ENCODE measurements at regions not wholly inside any gene's neighbourhood (a gene's known extent, or its start where the extent isn't known, plus 50 kb on each side); places are given as distances from the start of the nearest gene placed in this dataset.

DNA sequence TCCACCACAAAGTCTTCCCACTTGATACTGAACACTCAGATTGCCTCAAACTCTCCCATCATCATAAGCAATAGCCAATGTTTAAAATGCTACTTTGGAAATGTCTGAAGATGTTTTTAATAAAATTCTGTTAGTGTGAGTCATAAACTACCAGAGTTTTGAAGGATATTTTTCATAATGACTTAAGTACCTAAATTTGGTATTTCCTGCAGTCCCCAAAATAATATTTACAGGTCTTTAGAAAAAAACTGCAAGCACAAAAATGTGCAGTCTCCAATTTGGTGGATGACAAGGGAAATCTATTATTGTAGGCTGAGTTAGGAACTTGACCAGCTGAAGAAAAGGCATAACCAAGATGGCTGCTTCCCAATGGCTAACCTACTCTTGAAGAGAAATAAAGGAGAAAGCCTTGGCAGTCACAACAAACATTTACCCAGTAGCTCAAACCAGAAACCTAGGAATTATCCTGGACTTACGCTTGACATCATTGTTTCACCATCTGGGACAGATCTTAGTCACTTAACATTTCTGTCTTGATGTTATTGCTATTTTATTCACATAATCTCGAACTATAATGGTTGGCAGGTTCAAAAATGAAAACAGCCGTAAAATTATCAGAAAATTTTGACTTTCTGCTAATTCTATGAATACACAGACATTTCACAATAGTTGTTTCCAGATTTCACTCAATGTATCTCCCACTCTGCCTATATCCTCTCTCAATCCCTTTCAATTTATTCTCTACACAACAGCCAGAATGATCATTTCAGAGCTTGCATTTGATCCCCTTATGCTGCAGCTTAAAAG is 111.2 kb upstream of the STEAP1B start:
- no peak overlapping the region for H3K4me3 ChIP-seq (ENCODE audit: low read depth, low read length)
- DNase-seq (ENCODE audit: low read depth), result no peak
- TF ChIP-seq, protein P1, sequence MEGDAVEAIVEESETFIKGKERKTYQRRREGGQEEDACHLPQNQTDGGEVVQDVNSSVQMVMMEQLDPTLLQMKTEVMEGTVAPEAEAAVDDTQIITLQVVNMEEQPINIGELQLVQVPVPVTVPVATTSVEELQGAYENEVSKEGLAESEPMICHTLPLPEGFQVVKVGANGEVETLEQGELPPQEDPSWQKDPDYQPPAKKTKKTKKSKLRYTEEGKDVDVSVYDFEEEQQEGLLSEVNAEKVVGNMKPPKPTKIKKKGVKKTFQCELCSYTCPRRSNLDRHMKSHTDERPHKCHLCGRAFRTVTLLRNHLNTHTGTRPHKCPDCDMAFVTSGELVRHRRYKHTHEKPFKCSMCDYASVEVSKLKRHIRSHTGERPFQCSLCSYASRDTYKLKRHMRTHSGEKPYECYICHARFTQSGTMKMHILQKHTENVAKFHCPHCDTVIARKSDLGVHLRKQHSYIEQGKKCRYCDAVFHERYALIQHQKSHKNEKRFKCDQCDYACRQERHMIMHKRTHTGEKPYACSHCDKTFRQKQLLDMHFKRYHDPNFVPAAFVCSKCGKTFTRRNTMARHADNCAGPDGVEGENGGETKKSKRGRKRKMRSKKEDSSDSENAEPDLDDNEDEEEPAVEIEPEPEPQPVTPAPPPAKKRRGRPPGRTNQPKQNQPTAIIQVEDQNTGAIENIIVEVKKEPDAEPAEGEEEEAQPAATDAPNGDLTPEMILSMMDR (IDR thresholded peaks at IDR 0.05; ENCODE audit: insufficient read depth, low read depth, low read length, missing control alignments), result no peak

DNA sequence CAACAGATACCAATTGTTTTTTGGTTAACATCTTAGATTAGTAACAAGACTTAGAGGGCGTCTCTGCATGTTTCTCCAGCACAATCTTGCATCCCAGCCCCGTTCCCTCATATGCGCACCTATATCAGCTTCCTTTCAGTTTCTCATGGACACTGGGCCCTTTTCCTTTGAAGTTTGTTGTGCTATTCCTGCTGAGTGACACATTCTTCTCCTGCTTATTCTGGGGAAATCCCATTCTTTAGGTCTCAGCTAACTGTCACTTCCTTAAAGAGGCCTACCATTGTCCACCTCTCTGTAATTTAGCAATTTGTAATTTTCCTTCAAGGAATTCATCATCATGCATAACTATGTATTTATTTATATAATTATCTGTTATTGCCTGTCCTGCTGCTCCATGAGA is 110.3 kb upstream of the STEAP1B start:
- no peak for DNase-seq (ENCODE audit: low read depth)

DNA sequence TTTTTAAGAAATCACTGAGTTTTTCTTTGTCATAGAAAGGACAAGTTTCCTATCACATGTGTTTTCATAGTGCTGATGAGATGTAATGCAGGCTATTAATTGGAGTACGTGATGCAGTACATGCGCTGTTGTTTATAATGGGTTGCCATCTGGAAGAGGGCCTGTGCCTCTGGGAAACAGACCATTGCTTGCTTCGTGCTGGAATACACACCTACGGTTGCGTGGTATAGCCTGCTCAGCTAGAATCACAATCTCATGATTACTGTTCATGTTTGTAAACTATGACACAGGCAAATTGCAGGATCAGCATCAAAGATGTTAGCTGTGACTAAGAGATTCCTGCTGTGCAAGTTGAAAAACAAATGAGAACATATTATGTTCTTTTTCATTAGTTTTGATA is 107.2 kb upstream of the STEAP1B start:
- H3K4me3 ChIP-seq (ENCODE audit: low read depth, low read length), result no peak overlapping the region
- DNase-seq (ENCODE audit: low read depth), result no peak
- TF ChIP-seq, protein P1 (IDR thresholded peaks at IDR 0.05; ENCODE audit: insufficient read depth, low read depth, low read length, missing control alignments), result no peak

More for the DNA sequence above, 110.3 kb upstream of the STEAP1B start:
- H3K4me3 ChIP-seq (ENCODE audit: low read depth, low read length), result no peak overlapping the region
- TF ChIP-seq, protein P1 (IDR thresholded peaks at IDR 0.05; ENCODE audit: insufficient read depth, low read depth, low read length, missing control alignments), result no peak

DNA sequence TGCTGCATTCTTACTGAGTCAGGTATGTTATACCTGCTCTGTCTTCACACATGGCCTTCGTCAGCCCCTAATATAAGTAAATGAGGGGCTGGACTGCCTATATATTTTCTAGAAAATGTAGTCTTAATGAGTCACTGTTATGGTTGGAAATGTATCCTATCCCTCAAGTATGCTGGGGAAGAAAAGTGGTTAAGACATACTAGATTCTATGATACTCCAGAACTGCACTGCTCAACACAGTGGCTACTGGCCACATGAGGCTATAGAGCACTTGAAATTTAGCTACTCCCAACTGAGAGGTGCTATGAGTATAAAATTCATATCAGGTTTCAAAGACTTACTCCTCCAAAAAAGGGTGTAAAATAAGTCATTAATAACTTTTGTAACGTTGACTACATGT is 104.3 kb upstream of the STEAP1B start:
- TF ChIP-seq, protein P1 (IDR thresholded peaks at IDR 0.05; ENCODE audit: insufficient read depth, low read depth, low read length, missing control alignments), result no peak
- no peak for DNase-seq (ENCODE audit: low read depth)
- H3K4me3 ChIP-seq (ENCODE audit: low read depth, low read length), result no peak overlapping the region

DNA sequence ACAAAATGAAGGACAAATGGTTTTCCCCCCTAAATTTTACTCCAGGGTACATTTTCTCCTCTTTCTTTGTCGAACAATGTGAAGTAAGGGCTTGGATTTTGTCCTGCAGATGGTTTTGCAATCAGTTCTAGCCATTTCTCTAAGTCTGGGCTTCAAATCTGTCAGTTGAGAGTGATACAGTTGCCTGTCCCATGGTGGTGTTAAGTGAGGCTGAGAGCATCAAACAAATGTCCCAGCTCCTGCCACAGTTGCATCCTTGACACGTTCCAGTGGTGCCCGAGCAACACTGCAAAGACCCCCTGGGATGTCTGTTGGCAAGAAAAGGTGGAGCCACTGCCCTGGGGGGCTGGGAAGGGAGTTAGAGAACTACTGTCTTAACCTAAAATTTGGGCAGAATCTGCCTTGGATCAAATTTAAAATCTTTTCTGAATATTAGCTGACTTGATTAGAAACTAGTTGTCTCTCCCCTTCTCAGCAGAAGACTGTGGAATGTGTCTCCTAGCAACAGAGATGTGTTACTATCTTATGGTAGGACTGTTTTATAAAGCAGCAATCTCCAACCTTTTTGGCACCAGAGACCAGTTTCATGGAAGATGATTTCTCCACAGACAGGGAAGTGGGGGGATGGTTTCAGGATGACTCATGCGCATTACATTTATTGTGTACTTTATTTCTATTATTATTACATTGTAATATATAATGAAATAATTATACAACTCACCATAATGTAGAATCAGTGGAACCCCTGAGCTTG is 102.0 kb upstream of the STEAP1B start:
- no peak overlapping the region for H3K4me3 ChIP-seq (ENCODE audit: low read depth, low read length)
- DNase-seq (ENCODE audit: low read depth), result no peak
- TF ChIP-seq, protein P1 (IDR thresholded peaks at IDR 0.05; ENCODE audit: insufficient read depth, low read depth, low read length, missing control alignments), result no peak

DNA sequence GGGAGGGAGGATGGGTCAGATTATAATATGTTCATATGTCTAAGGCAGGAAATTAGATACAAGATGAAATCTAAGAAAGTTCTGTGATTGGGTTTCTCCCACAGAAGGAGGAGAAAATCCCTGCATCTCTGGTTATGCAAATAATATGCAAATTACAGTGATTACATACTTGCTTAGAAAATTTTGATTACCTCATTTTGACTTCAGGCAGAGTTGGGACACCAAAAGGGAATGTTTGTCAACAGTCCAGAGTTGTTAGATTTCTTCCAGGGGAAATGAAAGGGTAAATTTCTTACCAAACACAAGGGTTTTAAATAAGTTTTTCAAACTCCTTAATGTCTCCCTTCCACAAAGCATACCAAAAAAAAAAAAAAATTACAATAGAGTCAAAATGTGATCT is 101.4 kb upstream of the STEAP1B start:
- TF ChIP-seq, protein P1 (IDR thresholded peaks at IDR 0.05; ENCODE audit: insufficient read depth, low read depth, low read length, missing control alignments), result no peak
- no peak overlapping the region for H3K4me3 ChIP-seq (ENCODE audit: low read depth, low read length)
- no peak for DNase-seq (ENCODE audit: low read depth)
